Esophagus muscularis mucosa (tissue), 4 donors: ENCODE measurements at regions not wholly inside any gene's neighbourhood (a gene's known extent, or its start where the extent isn't known, plus 50 kb on each side); places are given as distances from the start of the nearest gene placed in this dataset.

ENCODE experiments used
- DNase-seq: peaks from one replicate; pipeline ENCODE4 v3.0.0-alpha.2; 2017; ENCODE audit errors: extremely low spot score
- H3K27ac ChIP-seq, 4 donors: fragments of 200-600 bp; sonication (generic); replicated peaks in 1 of 4; 1 replicate in 3 of 4; 2 replicates in 1 of 4; pipeline ENCODE4 v1.5.1; 2016 to 2019; ENCODE audit warnings: mild to moderate bottlenecking in 1 of 4
- H3K27me3 ChIP-seq, 4 donors: fragments of 200-600 bp; sonication (generic); one replicate each; pipeline versions ENCODE4 v1.5.1 to v1.6.0; 2016 to 2019
- H3K36me3 ChIP-seq, 4 donors: fragments of 200-600 bp; sonication (generic); one replicate each; pipeline ENCODE4 v1.5.1; 2016 to 2019
- H3K4me1 ChIP-seq, 4 donors: fragments of 200-600 bp; sonication (generic); one replicate each; pipeline ENCODE4 v1.5.1; 2016 to 2019
- H3K4me3 ChIP-seq, 4 donors: fragments of 200-600 bp; sonication (generic); 1 replicate in 2 of 4; 2 replicates in 2 of 4; pipeline ENCODE4 v1.5.1; 2016 to 2019; ENCODE audit warnings: mild to moderate bottlenecking in 4 of 4, moderate library complexity in 1 of 4
- H3K9me3 ChIP-seq, 4 donors: fragments of 200-600 bp; sonication (generic); 1 replicate in 3 of 4; 2 replicates in 1 of 4; pipeline ENCODE4 v1.5.1; 2016 to 2019
- EP300 ChIP-seq: sonication (generic); formaldehyde crosslinking; IDR thresholded peaks from one replicate; pipeline ENCODE4 v1.6.1; 2017; ENCODE audit warnings: antibody characterized with exemption
- POLR2A ChIP-seq: fragments of 450-650 bp; IDR thresholded peaks from one replicate; pipeline ENCODE4 v1.6.1; 2017; ENCODE audit warnings: antibody characterized with exemption, moderate library complexity, mild to moderate bottlenecking, low read depth
- POLR2AphosphoS5 ChIP-seq, 2 donors: sonication (generic); formaldehyde crosslinking; IDR thresholded peaks; one replicate each; pipeline ENCODE4 v1.6.1; 2017; ENCODE audit warnings: antibody characterized with exemption in 2 of 2
- WGBS: methylation state at CpG from one replicate; pipeline ENCODE4 v1.1.5; 2018; 5-methylcytosine and 5-hydroxymethylcytosine counted together
- intact Hi-C: fragments of 100-400 bp; cut with DNase I; formaldehyde crosslinking; loops from one replicate; pipeline ENCODE4 v1.15.1; 2023
- TF ChIP-seq, protein P1 (sequence below), 3 experiments: fragments of 200-600 bp in 2 of 3; fragments of 450-650 bp in 1 of 3; sonication (generic) in 2 of 3; IDR thresholded peaks; one replicate each; pipeline ENCODE4 v1.5.1; 2017 to 2019; ENCODE audit warnings: antibody characterized with exemption in 3 of 3, mild to moderate bottlenecking in 2 of 3, moderate library complexity in 1 of 3

DNA sequence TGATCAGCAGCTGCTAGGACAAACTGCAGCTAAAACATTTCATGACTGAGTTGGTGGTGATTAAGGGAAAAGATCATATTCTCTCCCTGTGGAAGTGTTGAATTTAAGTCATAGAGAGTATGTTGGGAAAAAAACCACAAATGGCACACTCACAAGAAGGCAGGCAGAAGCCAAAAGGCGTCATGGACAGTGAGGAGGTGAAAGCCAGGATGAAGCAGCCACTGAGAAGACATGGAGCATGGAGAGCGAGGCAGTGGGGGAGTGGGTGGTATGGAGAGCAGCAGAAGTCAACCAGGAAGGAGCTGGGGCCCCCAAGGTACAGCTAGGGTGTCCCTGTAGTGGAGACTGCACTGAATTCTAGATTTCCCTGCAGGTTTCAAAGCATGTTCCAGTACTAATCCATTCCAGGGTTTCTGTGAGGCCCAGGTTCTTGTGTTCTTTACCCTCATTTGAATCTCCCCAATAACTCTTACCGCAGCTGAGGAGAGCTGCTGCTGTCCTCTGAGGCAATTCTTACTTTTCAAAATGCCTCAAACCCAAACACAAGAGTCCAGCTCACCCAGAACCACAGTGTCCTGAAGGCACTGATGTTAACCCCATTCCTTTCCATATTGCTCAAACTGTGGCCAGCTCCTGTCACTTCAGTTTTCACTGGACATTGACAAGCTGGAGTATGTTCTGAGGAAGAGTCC lies 191.8 kb upstream of the E2F8 start:
- Histone ChIP-seq H3K4me1 (no peaks in the 10 kb centered on the region), H3K27ac (no peak overlapping the region), H3K36me3 (no peaks in the 10 kb centered on the region), H3K27me3 (peaks cover 0 to 23% (median 3%) of the 10 kb centered on the region in 4 donors), H3K9me3 (peaks cover 0 to 7% (median 0%) of the 10 kb centered on the region in 4 donors), H3K4me3 (no peak overlapping the region)
- DNase-seq = peak; percentile 90
- WGBS = 44% methylated on average over 3 of the region's 3 CpGs
- intact Hi-C loops = no loop called here
- TF ChIP-seq EP300 (no peak), POLR2A (no peak), POLR2AphosphoS5 (IDR thresholded peaks at IDR 0.05) (no peak)
- TF ChIP-seq, protein P1, sequence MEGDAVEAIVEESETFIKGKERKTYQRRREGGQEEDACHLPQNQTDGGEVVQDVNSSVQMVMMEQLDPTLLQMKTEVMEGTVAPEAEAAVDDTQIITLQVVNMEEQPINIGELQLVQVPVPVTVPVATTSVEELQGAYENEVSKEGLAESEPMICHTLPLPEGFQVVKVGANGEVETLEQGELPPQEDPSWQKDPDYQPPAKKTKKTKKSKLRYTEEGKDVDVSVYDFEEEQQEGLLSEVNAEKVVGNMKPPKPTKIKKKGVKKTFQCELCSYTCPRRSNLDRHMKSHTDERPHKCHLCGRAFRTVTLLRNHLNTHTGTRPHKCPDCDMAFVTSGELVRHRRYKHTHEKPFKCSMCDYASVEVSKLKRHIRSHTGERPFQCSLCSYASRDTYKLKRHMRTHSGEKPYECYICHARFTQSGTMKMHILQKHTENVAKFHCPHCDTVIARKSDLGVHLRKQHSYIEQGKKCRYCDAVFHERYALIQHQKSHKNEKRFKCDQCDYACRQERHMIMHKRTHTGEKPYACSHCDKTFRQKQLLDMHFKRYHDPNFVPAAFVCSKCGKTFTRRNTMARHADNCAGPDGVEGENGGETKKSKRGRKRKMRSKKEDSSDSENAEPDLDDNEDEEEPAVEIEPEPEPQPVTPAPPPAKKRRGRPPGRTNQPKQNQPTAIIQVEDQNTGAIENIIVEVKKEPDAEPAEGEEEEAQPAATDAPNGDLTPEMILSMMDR (IDR thresholded peaks at IDR 0.05) = no peak

DNA sequence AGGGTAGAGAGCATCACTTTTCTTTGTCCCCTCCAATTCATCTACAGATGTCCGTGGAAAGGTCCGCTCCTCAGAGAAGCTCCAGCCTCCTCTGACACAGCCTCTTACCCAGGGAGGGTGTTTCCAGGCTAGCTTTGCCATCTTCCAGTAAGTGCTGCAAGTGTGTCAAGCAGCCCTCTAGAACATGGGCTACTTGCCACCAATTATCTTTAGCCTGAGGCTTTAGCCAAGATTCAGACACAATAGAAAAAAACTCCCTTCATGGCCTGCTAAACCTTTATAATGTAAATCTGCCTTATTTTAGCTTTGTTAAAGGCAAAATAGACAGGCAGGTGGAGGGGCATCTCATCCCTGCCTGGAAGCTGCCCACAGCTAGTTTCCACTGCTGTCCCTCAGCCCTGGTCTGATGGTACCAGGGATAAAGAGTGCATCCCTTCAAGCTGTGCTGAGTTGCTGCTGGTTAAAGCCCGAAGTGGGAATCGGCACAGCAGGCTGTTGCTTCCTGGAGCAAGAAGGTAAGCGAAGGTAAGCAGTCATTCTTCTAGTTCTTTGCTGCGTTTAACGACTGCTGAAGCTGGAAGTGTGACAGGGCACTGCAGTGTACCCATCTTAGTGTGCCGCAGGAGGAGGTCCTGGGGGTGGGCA lies 190.1 kb upstream of the E2F8 start:
- no peak overlapping the region for H3K27ac ChIP-seq
- peaks cover 0 to 23% (median 3%) of the 10 kb centered on the region in 4 donors for H3K27me3 ChIP-seq
- H3K4me1 ChIP-seq = no peaks in the 10 kb centered on the region
- TF ChIP-seq POLR2AphosphoS5 (IDR thresholded peaks at IDR 0.05) (no peak), POLR2A (no peak), EP300 (no peak)
- TF ChIP-seq, protein P1 (IDR thresholded peaks at IDR 0.05) = no peak
- intact Hi-C loops = no loop called here
- no peak overlapping the region for H3K4me3 ChIP-seq
- 70% methylated on average over 7 of the region's 8 CpGs for WGBS
- DNase-seq = peak; percentile 12
- H3K9me3 ChIP-seq = peaks cover 0 to 2% (median 0%) of the 10 kb centered on the region in 4 donors
- H3K36me3 ChIP-seq = no peaks in the 10 kb centered on the region

DNA sequence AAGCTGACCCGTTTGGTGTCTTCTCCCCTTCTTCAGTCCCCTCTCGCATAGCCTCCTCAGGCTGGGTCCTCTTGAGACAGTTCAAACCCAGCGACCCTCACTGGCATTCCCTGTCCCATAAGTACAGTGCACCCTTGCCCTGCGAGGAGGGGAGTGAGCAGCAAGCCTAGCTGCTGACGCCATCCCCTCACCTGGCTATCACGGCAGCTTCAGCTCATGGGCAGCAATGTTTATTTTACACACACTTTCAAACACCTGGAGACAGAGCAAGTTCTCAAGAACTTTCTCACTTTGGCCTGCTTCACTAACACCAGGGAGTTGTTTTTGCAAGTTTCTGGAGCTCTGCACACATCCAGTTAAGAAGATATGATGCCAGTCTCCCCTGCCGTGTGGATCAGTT lies 189.6 kb upstream of the E2F8 start:
- Histone ChIP-seq H3K27me3 (peaks cover 0 to 23% (median 3%) of the 10 kb centered on the region in 4 donors), H3K36me3 (no peaks in the 10 kb centered on the region), H3K27ac (no peak overlapping the region), H3K9me3 (no peaks in the 10 kb centered on the region), H3K4me3 (no peak overlapping the region), H3K4me1 (no peaks in the 10 kb centered on the region)
- intact Hi-C loops = no loop called here
- no peak for TF ChIP-seq POLR2A
- TF ChIP-seq, protein P1 (IDR thresholded peaks at IDR 0.05) = no peak
- no peak for TF ChIP-seq EP300
- WGBS = 86% methylated on average over 7 of the region's 7 CpGs
- DNase-seq = peak; percentile 62

DNA sequence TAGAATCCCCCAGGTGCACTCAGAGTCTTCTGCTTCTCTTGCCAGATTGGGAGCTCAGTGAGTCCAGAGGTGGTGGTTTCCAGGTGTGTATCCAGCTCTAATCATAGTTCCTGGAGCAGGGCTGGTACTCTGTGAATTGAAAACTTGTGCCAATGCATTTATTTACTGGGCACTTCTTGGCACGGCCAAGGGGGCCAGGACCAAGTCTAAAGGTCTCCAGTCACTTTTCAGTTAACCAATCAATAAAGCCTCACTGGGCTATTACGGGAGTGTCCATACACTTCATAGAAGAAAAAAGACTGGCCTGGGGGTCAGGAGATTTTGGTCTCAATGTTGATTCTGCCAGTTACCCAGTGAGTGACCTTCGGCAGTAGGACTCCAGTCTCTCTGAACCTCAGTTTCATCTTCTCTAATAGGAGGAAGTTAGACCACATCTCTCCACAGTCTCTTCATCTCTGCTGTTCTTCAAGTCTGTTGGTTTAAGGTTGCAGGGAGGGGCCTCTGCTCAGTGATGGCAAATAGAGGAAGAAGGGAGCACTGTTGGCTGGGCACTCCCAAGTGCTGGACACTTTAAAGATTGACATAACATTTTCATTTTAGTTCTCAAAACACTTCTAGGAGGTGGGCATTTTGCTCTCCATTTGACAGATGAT lies 188.5 kb upstream of the E2F8 start:
- no peak for TF ChIP-seq POLR2AphosphoS5 (IDR thresholded peaks at IDR 0.05)
- TF ChIP-seq, protein P1 (IDR thresholded peaks at IDR 0.05) = no peak
- TF ChIP-seq EP300 = no peak
- no peak for TF ChIP-seq POLR2A
- 67% methylated on average over 3 of the region's 3 CpGs for WGBS
- H3K36me3 ChIP-seq = no peaks in the 10 kb centered on the region
- intact Hi-C loops = no loop called here
- peaks cover 0 to 23% (median 3%) of the 10 kb centered on the region in 4 donors for H3K27me3 ChIP-seq
- no peak overlapping the region for H3K27ac ChIP-seq
- DNase-seq = peak; percentile 64
- H3K4me3 ChIP-seq = no peak overlapping the region
- no peaks in the 10 kb centered on the region for H3K4me1 ChIP-seq
- no peaks in the 10 kb centered on the region for H3K9me3 ChIP-seq
